LNCAP (cell line): ENCODE measurements at regions not wholly inside any gene's neighbourhood (a gene's known extent, or its start where the extent isn't known, plus 50 kb on each side); places are given as distances from the start of the nearest gene placed in this dataset.

Source experiments
- CTCF ChIP-seq: fragments of 450-650 bp; IDR thresholded peaks from 2 replicates; pipeline ENCODE4 v1.5.1; 2017; ENCODE audit warnings: mild to moderate bottlenecking

DNA sequence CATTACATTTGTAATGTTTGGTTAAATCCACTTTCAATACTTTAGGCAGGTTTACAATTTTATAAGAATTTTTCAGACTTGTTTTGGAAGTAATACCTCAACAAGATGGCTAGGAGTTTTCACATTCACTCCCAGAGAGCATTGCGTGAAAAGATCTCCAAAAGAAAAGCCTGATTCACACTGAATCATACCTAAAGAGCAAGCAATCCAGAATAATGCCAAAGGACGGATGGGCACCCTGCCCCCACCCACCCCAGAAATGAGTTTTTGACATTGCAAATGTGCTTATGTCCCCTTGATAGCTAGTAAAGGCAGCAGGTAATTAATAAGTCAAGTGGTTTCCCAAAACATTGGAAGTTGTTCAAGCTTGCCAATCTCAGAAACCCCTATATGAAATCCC, 557.7 kb upstream of the TENM3 start:
- TF ChIP-seq CTCF, result no peak

GRCh38 chr4:181685911-181686310, 557.3 kb upstream of the TENM3 start:
- TF ChIP-seq CTCF, result no peak

DNA sequence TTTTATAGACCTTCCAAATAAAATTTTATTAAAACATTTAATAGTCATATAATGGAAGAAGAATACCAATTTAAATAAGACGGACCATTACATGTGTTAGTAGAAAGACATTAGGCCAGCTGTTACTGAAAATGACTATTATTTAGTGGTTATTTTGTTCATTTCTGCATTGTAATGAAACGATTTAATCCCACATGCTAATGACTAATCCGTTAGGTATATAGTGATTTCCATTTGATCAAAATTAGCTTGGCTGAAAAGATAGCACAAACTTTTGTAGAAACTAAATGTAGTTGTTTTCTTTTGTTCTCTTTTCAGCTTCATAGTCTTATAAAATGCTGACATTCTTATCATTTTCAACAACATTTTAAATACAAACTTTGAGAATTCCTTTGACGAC, 556.1 kb upstream of the TENM3 start:
- TF ChIP-seq CTCF, result no peak

GRCh38 chr4:181688432-181688831, 554.8 kb upstream of the TENM3 start:
- no peak for TF ChIP-seq CTCF

GRCh38 chr4:181688872-181689271, 554.3 kb upstream of the TENM3 start:
- TF ChIP-seq CTCF, result no peak

GRCh38 chr4:181690498-181690897, 552.7 kb upstream of the TENM3 start:
- TF ChIP-seq CTCF, result no peak

DNA sequence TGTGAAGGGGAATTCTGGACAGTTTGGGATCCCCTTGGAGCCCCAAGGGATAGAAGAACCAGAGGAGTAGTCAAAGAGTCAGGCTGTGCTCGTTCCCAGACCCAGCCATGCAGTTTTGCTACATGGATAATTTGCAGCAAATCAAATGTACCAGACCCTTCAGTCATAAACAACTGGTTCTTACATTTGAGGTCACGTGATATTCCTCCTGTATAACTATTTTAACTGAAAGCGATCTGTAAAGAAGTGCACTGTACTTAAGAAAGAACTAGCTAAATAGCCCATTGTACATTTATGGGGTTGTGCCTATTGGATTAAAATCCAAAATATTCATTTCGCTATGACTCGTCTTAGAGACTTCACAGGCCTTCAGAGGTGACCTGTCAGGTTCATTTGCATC, 550.2 kb upstream of the TENM3 start:
- no peak for TF ChIP-seq CTCF

DNA sequence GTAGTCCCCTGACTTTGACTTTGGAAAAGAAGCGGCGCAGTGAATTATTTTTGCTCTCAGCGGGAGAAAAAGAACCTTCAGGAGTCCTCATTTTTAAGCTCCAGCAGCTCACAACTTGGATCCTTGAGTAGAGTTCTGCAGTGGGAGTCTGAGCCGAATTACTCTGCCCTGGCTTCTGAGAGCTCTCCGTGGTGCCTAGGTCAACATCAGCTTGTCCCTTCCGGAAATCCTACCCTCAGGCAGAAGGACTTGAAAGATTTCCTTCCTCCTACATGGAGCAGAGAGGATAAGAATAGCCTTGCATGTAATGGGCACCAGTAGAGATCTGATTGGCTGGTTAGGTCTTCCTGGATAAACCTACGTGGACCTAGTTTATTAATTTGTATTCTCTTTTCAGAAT, 549.7 kb upstream of the TENM3 start:
- no peak for TF ChIP-seq CTCF
